KOPT-K1 (cell line): ENCODE measurements at regions not wholly inside any gene's neighbourhood (a gene's known extent, or its start where the extent isn't known, plus 50 kb on each side); places are given as distances from the start of the nearest gene placed in this dataset.
A peak's percentile ranks its signal among the peaks of the same experiment; 100 is the strongest.

Source experiments
- H3K27ac ChIP-seq: fragments of 200-600 bp; sonication (generic); 2 replicates; pipeline ENCODE4 v1.5.1; 2016; ENCODE audit warnings: antibody characterized with exemption, mild to moderate bottlenecking, low read depth, low read length; ENCODE audit not compliant: poor library complexity, severe bottlenecking
- H3K36me3 ChIP-seq: fragments of 200-600 bp; sonication (generic); 2 replicates; pipeline ENCODE4 v1.5.1; 2017; ENCODE audit warnings: antibody characterized with exemption, mild to moderate bottlenecking, low read length, moderate library complexity; ENCODE audit not compliant: insufficient read depth
- H3K9me3 ChIP-seq: fragments of 200-600 bp; sonication (generic); 2 replicates; pipeline ENCODE4 v1.5.1; 2017; ENCODE audit warnings: antibody characterized with exemption, low read length, mild to moderate bottlenecking; ENCODE audit not compliant: insufficient read depth, poor library complexity, severe bottlenecking

GRCh38 chr12:92473564-92473963 is 229.2 kb upstream of the PLEKHG7 start:
- H3K27ac ChIP-seq, result no peak overlapping the region
- H3K9me3 ChIP-seq, result no peaks in the 10 kb centered on the region
- no peaks in the 10 kb centered on the region for H3K36me3 ChIP-seq

- Histone ChIP-seq H3K9me3 (no peaks in the 10 kb centered on the region), H3K27ac (no peak overlapping the region), H3K36me3 (no peaks in the 10 kb centered on the region)
Observed at GRCh38 chr12:92472201-92472600, 230.6 kb upstream of the PLEKHG7 start.

GRCh38 chr12:92471551-92471950 is 231.2 kb upstream of the PLEKHG7 start:
- Histone ChIP-seq H3K9me3 (no peaks in the 10 kb centered on the region), H3K27ac (no peak overlapping the region), H3K36me3 (no peaks in the 10 kb centered on the region)

GRCh38 chr12:92470608-92471021 is 232.2 kb upstream of the PLEKHG7 start:
- Histone ChIP-seq H3K9me3 (no peaks in the 10 kb centered on the region), H3K36me3 (no peaks in the 10 kb centered on the region), H3K27ac (no peak overlapping the region)

- H3K27ac ChIP-seq, result no peak overlapping the region
Observed at GRCh38 chr12:92469837-92470236, 233.0 kb upstream of the PLEKHG7 start.

GRCh38 chr12:92468358-92469020 is 234.3 kb upstream of the PLEKHG7 start:
- Histone ChIP-seq H3K9me3 (peaks cover 4% of the 10 kb centered on the region), H3K27ac (no peak overlapping the region), H3K36me3 (no peaks in the 10 kb centered on the region)

More at GRCh38 chr12:92469837-92470236, 233.0 kb upstream of the PLEKHG7 start:
- Histone ChIP-seq H3K36me3 (no peaks in the 10 kb centered on the region), H3K9me3 (no peaks in the 10 kb centered on the region)

GRCh38 chr12:92467886-92468285 is 234.9 kb upstream of the PLEKHG7 start:
- Histone ChIP-seq H3K36me3 (no peaks in the 10 kb centered on the region), H3K27ac (no peak overlapping the region)

GRCh38 chr12:92466391-92467305 is 236.1 kb upstream of the PLEKHG7 start:
- Histone ChIP-seq H3K36me3 (no peaks in the 10 kb centered on the region), H3K9me3 (peaks cover 4% of the 10 kb centered on the region), H3K27ac (no peak overlapping the region)

More at GRCh38 chr12:92467886-92468285, 234.9 kb upstream of the PLEKHG7 start:
- peaks cover 4% of the 10 kb centered on the region for H3K9me3 ChIP-seq

GRCh38 chr12:92465786-92466295 is 236.9 kb upstream of the PLEKHG7 start:
- Histone ChIP-seq H3K36me3 (no peaks in the 10 kb centered on the region), H3K9me3 (peaks cover 4% of the 10 kb centered on the region), H3K27ac (no peak overlapping the region)

- Histone ChIP-seq H3K9me3 (peaks cover 4% of the 10 kb centered on the region), H3K36me3 (no peaks in the 10 kb centered on the region), H3K27ac (no peak overlapping the region)
Observed at GRCh38 chr12:92464911-92465310, 237.9 kb upstream of the PLEKHG7 start.

- Histone ChIP-seq H3K27ac (no peak overlapping the region), H3K9me3 (peaks cover 4% of the 10 kb centered on the region), H3K36me3 (no peaks in the 10 kb centered on the region)
Observed at GRCh38 chr12:92463171-92463570, 239.6 kb upstream of the PLEKHG7 start.

GRCh38 chr12:92462527-92462926 is 240.3 kb upstream of the PLEKHG7 start:
- no peaks in the 10 kb centered on the region for H3K36me3 ChIP-seq
- no peak overlapping the region for H3K27ac ChIP-seq
- H3K9me3 ChIP-seq, result peaks cover 4% of the 10 kb centered on the region

- Histone ChIP-seq H3K9me3 (peaks cover 4% of the 10 kb centered on the region), H3K27ac (peak overlapping the region; percentile 45), H3K36me3 (no peaks in the 10 kb centered on the region)
Observed at GRCh38 chr12:92462049-92462448, 240.7 kb upstream of the PLEKHG7 start.

GRCh38 chr12:92459850-92460249 is 242.9 kb upstream of the PLEKHG7 start:
- Histone ChIP-seq H3K36me3 (no peaks in the 10 kb centered on the region), H3K27ac (no peak overlapping the region), H3K9me3 (peaks cover 4% of the 10 kb centered on the region)

- no peak overlapping the region for H3K27ac ChIP-seq
- H3K36me3 ChIP-seq, result no peaks in the 10 kb centered on the region
- H3K9me3 ChIP-seq, result peaks cover 4% of the 10 kb centered on the region
Observed at GRCh38 chr12:92458996-92459395, 243.8 kb upstream of the PLEKHG7 start.
